OCI-LY1 (cell line): ENCODE measurements at regions not wholly inside any gene's neighbourhood (a gene's known extent, or its start where the extent isn't known, plus 50 kb on each side); places are given as distances from the start of the nearest gene placed in this dataset.

Source experiments
- H2AFZ ChIP-seq: fragments of 200-600 bp; sonication (generic), shearing (Covaris generic); 2 replicates; pipeline ENCODE4 v1.6.0; 2014; ENCODE audit warnings: antibody characterized with exemption, mild to moderate bottlenecking, low read length
- H3F3A ChIP-seq: fragments of 200-600 bp; sonication (generic), shearing (Covaris generic); 2 replicates; pipeline ENCODE4 v1.6.0; 2014; ENCODE audit warnings: mild to moderate bottlenecking, antibody characterized with exemption, low read length, moderate library complexity; ENCODE audit not compliant: insufficient read depth
- H3K27ac ChIP-seq: fragments of 200-600 bp; sonication (generic); 2 replicates; pipeline ENCODE4 v1.5.1; 2014; ENCODE audit warnings: low read length, mixed run types, mild to moderate bottlenecking, low read depth; ENCODE audit not compliant: poor library complexity, severe bottlenecking
- H3K27me3 ChIP-seq: fragments of 200-600 bp; sonication (generic); 2 replicates; pipeline ENCODE4 v1.6.0; 2014; ENCODE audit warnings: antibody characterized with exemption, mild to moderate bottlenecking, low read length, moderate library complexity; ENCODE audit not compliant: insufficient read depth
- H3K36me3 ChIP-seq: fragments of 200-600 bp; sonication (generic); 2 replicates; pipeline ENCODE4 v1.6.1; 2014; ENCODE audit warnings: mild to moderate bottlenecking, antibody characterized with exemption, low read length, moderate library complexity, mixed read lengths; ENCODE audit not compliant: insufficient read depth
- H3K4me1 ChIP-seq: fragments of 200-600 bp; sonication (generic); 2 replicates; pipeline ENCODE4 v1.5.1; 2014; ENCODE audit warnings: mild to moderate bottlenecking, low read length, moderate library complexity; ENCODE audit not compliant: insufficient read depth, severe bottlenecking
- H3K4me2 ChIP-seq: fragments of 200-600 bp; sonication (generic), shearing (Covaris generic); 2 replicates; pipeline ENCODE4 v1.6.1; 2014; ENCODE audit warnings: low read length
- H3K4me3 ChIP-seq: fragments of 200-600 bp; sonication (generic); 2 replicates; pipeline ENCODE4 v1.5.1; 2014; ENCODE audit warnings: low read length, low read depth, mild to moderate bottlenecking, mixed read lengths; ENCODE audit not compliant: poor library complexity, severe bottlenecking
- H3K79me2 ChIP-seq: fragments of 200-600 bp; shearing (Covaris generic); 2 replicates; pipeline ENCODE4 v1.6.1; 2016; ENCODE audit warnings: mixed run types, low read length, mixed read lengths; ENCODE audit not compliant: insufficient read depth
- H3K9ac ChIP-seq: fragments of 200-600 bp; sonication (generic), shearing (Covaris generic); 2 replicates; pipeline ENCODE4 v1.6.1; 2014; ENCODE audit warnings: mild to moderate bottlenecking, low read length, mixed read lengths
- H3K9me2 ChIP-seq: fragments of 200-600 bp; sonication (generic), shearing (Covaris generic); 2 replicates; pipeline ENCODE4 v1.6.1; 2014; ENCODE audit warnings: low read depth, mild to moderate bottlenecking, low read length, mixed read lengths
- H3K9me3 ChIP-seq: fragments of 200-600 bp; shearing (Covaris generic); 2 replicates; pipeline ENCODE4 v1.6.1; 2014; ENCODE audit warnings: low read length, mixed read lengths
- H4K20me1 ChIP-seq: fragments of 200-600 bp; sonication (generic), shearing (Covaris generic); 2 replicates; pipeline ENCODE4 v1.6.0; 2016; ENCODE audit warnings: mild to moderate bottlenecking, low read length; ENCODE audit not compliant: insufficient read depth
- CTCF ChIP-seq: fragments of 200-600 bp; sonication (generic), shearing (Covaris generic); IDR thresholded peaks from 2 replicates; pipeline ENCODE4 v1.5.1; 2017; ENCODE audit warnings: mild to moderate bottlenecking, antibody characterized with exemption, low read length, moderate library complexity, mixed read lengths
- EZH2 ChIP-seq: fragments of 200-600 bp; sonication (generic), shearing (Covaris generic); IDR thresholded peaks from 2 replicates; pipeline ENCODE4 v1.8.0; 2017; ENCODE audit warnings: borderline replicate concordance, mixed run types, mild to moderate bottlenecking, antibody characterized with exemption, low read length, moderate library complexity, mixed read lengths

- H3K4me1 ChIP-seq = no peaks in the 10 kb centered on the region
- peaks cover 18% of the 10 kb centered on the region for H3K9me3 ChIP-seq
- no peak overlapping the region for H3K4me3 ChIP-seq
- no peaks in the 10 kb centered on the region for H3K36me3 ChIP-seq
- H2AFZ ChIP-seq = no peak overlapping the region
- no peak for TF ChIP-seq CTCF
- no peak for TF ChIP-seq EZH2
- no peaks in the 10 kb centered on the region for H3K79me2 ChIP-seq
- H3F3A ChIP-seq = no peaks in the 10 kb centered on the region
- no peaks in the 10 kb centered on the region for H4K20me1 ChIP-seq
- H3K4me2 ChIP-seq = no peak overlapping the region
- no peak overlapping the region for H3K9ac ChIP-seq
- no peaks in the 10 kb centered on the region for H3K27me3 ChIP-seq
- no peaks in the 10 kb centered on the region for H3K9me2 ChIP-seq
- H3K27ac ChIP-seq = no peak overlapping the region
Measured at GRCh38 chr3:16740515-16740914, 135.3 kb upstream of the DAZL start.

- no peaks in the 10 kb centered on the region for H4K20me1 ChIP-seq
- no peak for TF ChIP-seq CTCF
- TF ChIP-seq EZH2 = no peak
- peaks cover 18% of the 10 kb centered on the region for H3K9me3 ChIP-seq
- no peak overlapping the region for H3K9ac ChIP-seq
- H3K36me3 ChIP-seq = no peaks in the 10 kb centered on the region
- H3K79me2 ChIP-seq = no peaks in the 10 kb centered on the region
- H3K27ac ChIP-seq = no peak overlapping the region
- no peaks in the 10 kb centered on the region for H3K4me1 ChIP-seq
- H3K27me3 ChIP-seq = no peaks in the 10 kb centered on the region
- H2AFZ ChIP-seq = no peak overlapping the region
- no peak overlapping the region for H3K4me2 ChIP-seq
- H3K9me2 ChIP-seq = no peaks in the 10 kb centered on the region
- H3F3A ChIP-seq = no peaks in the 10 kb centered on the region
- H3K4me3 ChIP-seq = no peak overlapping the region
Measured at GRCh38 chr3:16741103-16741758, 136.0 kb upstream of the DAZL start.

DNA sequence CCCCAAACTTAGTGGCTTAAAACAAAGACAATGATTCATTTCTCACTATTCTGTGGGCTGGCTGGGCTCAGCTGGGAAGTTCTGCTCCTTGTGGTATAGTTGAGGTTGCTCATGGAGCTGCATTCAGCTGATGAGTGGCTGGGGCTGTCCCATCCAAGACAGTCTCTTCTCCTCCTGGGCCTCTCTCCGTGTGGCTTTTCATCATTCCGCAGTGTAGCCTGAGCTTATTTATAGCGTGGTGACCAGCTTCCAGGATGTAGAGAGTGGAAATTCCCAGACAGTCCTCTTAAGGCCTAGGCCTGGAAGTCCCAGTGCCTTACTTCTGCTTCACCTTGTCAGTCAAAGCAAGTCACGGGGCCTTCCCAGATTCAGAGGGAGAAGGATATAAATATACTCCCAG, 136.7 kb upstream of the DAZL start:
- H3K9me3 ChIP-seq = peaks cover 18% of the 10 kb centered on the region
- H3K9me2 ChIP-seq = no peaks in the 10 kb centered on the region
- no peak overlapping the region for H3K27ac ChIP-seq
- no peaks in the 10 kb centered on the region for H3F3A ChIP-seq
- H2AFZ ChIP-seq = no peak overlapping the region
- no peaks in the 10 kb centered on the region for H3K27me3 ChIP-seq
- H3K4me3 ChIP-seq = no peak overlapping the region
- no peak overlapping the region for H3K9ac ChIP-seq
- no peaks in the 10 kb centered on the region for H3K4me1 ChIP-seq
- no peaks in the 10 kb centered on the region for H3K79me2 ChIP-seq
- H3K4me2 ChIP-seq = no peak overlapping the region
- H4K20me1 ChIP-seq = no peaks in the 10 kb centered on the region
- no peaks in the 10 kb centered on the region for H3K36me3 ChIP-seq
- TF ChIP-seq CTCF = no peak
- no peak for TF ChIP-seq EZH2
